ENCODE measurements at regions not wholly inside any gene's neighbourhood (a gene's known extent, or its start where the extent isn't known, plus 50 kb on each side); places are given as distances from the start of the nearest gene placed in this dataset.

DNA sequence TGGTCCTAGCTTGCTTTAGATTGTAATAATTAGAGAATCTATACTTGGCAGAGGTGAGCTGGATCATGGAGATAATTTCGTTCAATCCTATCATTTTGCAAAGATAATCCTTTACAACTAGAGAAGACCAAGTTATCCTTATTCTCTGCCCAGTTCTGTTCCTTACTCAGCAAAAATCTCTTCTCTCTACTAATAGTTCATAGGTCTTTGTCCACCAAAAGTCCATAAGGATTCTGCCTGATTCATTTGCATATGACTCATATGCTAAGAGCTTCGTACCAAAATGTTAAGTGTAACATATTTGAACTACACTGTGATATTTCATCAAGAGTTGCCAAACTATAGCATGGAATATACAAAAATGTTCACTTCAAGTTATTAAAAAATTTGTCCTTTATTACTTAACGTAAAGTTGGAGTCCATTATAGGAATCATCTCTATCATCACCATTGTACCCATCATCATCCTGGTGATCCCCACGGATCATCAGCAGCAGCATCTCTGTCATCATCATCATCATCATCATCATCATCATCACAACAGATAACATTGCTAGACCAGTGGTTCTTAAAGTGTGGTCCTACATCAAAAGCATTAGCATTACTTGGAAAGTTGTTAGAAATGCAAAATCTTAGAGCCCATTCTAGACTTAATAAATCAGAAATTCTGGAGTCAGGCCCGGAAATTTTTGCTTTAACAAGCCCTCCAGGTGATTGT lies 463.0 kb downstream of the DHX35 start:
- no peak for DNase-seq

- DNase-seq = no peak
Observed at GRCh38 chr20:39421571-39422105, 459.5 kb downstream of the DHX35 start.

GRCh38 chr20:39412091-39412490 lies 449.9 kb downstream of the DHX35 start:
- DNase-seq = no peak

GRCh38 chr20:39399463-39399862 lies 437.3 kb downstream of the DHX35 start:
- no peak for DNase-seq

- DNase-seq = no peak
Observed at GRCh38 chr20:39398656-39399055, 436.5 kb downstream of the DHX35 start.

- no peak for DNase-seq
Observed at GRCh38 chr20:39397646-39398045, 435.5 kb downstream of the DHX35 start.

GRCh38 chr20:39395478-39396291 lies 433.5 kb downstream of the DHX35 start:
- DNase-seq = no peak

DNA sequence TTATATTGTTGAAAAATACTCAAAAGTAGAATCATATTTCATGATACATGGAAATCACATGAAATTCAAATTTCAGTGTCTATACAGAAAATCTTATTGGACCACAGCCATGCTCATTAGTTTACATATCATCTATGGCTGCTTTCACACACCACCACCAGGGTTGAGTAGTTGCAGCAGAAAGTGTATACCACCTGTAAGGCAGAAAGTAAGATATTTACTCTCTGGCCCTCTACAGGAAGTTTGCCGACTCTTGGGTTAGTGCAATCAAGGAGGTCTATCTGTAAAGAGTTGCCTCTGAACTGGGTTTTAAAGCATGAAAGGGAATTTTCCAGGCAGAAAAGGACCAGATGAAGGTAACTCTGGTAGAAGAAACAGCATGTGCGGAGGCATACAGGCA lies 432.3 kb downstream of the DHX35 start:
- DNase-seq = no peak

DNA sequence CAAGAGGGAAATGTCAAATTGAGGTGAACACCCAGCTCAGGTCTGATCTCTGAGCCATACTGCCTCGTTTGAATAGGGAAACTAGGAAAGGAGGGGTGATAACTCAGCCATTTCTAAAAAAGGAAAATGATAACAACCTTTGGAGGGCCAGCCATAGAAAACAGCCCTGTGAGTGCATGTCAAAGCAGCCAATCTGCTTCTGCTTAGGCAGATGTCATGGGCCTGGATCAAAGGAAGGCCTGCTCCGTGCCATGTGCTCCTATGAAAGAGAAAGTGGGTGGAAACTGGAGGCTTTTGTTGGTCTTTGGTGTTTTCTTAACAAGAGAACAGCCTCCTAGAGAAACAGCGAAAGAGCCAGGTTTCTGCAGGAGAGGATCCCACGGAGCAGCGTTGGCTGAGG lies 428.0 kb downstream of the DHX35 start:
- no peak for DNase-seq

GRCh38 chr20:39381595-39381994 lies 419.5 kb downstream of the DHX35 start:
- no peak for DNase-seq

DNA sequence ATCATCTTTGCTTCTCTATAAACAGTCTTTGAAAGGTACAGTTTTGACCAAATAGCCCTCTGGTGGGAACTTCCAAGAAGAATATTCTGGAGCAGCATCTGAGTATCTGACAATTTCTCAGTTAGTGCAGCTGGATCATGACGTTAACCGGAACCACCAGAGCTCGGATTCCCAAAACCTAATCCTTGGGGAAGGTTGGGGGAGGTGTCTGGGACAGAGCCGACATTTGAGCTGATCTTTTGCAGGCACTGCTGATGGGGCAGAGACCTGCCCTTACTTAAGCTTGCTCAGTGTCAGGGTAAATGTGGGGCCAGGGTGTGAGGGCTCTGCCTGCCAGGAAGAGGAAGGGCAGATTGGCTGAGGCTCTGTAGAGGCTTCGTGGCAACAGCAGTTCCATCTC lies 416.6 kb downstream of the DHX35 start:
- no peak for DNase-seq

GRCh38 chr20:39376788-39377187 lies 414.6 kb downstream of the DHX35 start:
- DNase-seq = no peak

GRCh38 chr20:39364320-39364719 lies 402.2 kb downstream of the DHX35 start:
- DNase-seq = no peak

GRCh38 chr20:39359981-39360620 lies 398.0 kb downstream of the DHX35 start:
- no peak for DNase-seq

GRCh38 chr20:39358052-39358451 lies 395.9 kb downstream of the DHX35 start:
- DNase-seq = no peak

GRCh38 chr20:39356908-39357307 lies 394.8 kb downstream of the DHX35 start:
- DNase-seq = no peak

- DNase-seq = no peak
Observed at GRCh38 chr20:39349240-39349639, 387.1 kb downstream of the DHX35 start.

DNA sequence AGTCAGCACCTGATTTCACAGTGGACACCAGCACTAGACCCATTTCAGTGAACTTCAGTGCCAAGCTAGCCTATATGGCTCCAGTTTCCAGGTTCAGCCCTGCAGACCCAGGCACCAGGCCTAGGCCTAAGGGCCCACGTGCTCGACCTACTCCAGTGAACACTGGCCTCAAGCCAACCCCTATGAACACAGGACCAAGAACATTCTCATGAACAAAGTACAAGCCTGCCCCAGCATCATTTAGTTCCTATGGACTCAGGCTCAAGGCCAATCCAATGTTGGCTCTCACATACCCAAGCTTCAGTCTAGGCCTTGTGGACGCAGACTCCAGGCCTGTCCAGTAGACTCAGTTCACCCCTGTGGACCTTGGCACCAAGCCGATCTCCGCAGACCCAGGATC lies 385.5 kb downstream of the DHX35 start:
- DNase-seq = no peak

GRCh38 chr20:39342463-39342862 lies 380.3 kb downstream of the DHX35 start:
- DNase-seq = no peak

- no peak for DNase-seq
Observed at GRCh38 chr20:39338469-39339376, 376.6 kb downstream of the DHX35 start.

- DNase-seq = no peak
Observed at GRCh38 chr20:39333211-39333610, 371.1 kb downstream of the DHX35 start.

DNA sequence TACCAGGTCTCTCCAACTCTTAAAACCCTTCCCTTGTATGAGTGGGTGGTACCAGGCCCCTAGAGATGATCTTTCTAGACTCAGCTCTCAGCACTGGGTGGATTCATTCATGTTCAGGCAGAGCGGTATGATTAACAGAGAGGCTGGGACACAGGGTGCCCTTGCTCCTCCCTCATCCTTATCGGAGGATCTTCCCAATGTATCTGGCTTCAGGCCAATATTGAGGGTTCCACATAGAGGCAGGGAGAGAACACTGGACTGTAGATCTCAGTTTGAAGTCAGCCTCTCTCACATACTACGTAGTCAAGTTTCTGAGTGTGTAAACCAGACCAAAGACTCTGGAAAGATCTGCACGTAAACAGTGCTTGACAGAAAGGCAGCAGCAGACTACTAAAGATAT lies 366.2 kb downstream of the DHX35 start:
- no peak for DNase-seq

GRCh38 chr20:39326050-39326449 lies 363.9 kb downstream of the DHX35 start:
- no peak for DNase-seq
